ENCODE measurements at regions not wholly inside any gene's neighbourhood (a gene's known extent, or its start where the extent isn't known, plus 50 kb on each side); places are given as distances from the start of the nearest gene placed in this dataset.

GRCh38 chr2:81894451-81894990 is 1590.0 kb upstream of the LRRTM1 start:
- H3K4me3 ChIP-seq = no peak overlapping the region

GRCh38 chr2:81876624-81877023 is 1572.1 kb upstream of the LRRTM1 start:
- Histone ChIP-seq H3K36me3 (no peaks in the 10 kb centered on the region), H3K4me3 (no peak overlapping the region), H3K27me3 (no peaks in the 10 kb centered on the region), H3K4me1 (no peaks in the 10 kb centered on the region), H3K27ac (no peak overlapping the region), H3K9ac (ENCODE audit: low read depth in 2 of 2, low read length in 2 of 2) (no peak overlapping the region), H3K9me3 (no peaks in the 10 kb centered on the region)
- no peak for TF ChIP-seq CTCF (IDR thresholded peaks at IDR 0.05)
- intact Hi-C loops (cut with DNase I) = no loop called here
- no peak for DNase-seq

More at GRCh38 chr2:81894451-81894990, 1590.0 kb upstream of the LRRTM1 start:
- Histone ChIP-seq H3K9me3 (no peaks in the 10 kb centered on the region), H3K9ac (ENCODE audit: low read depth in 2 of 2, low read length in 2 of 2) (no peak overlapping the region), H3K4me1 (no peaks in the 10 kb centered on the region), H3K27me3 (no peaks in the 10 kb centered on the region), H3K36me3 (no peaks in the 10 kb centered on the region), H3K27ac (no peak overlapping the region)
- TF ChIP-seq CTCF (IDR thresholded peaks at IDR 0.05) = no peak
- intact Hi-C loops (cut with DNase I) = no loop called here
- DNase-seq = no peak

GRCh38 chr2:81872006-81872405 is 1567.5 kb upstream of the LRRTM1 start:
- Histone ChIP-seq H3K9ac (ENCODE audit: low read depth in 2 of 2, low read length in 2 of 2) (no peak overlapping the region), H3K27me3 (no peaks in the 10 kb centered on the region)
- TF ChIP-seq CTCF (IDR thresholded peaks at IDR 0.05) = no peak

GRCh38 chr2:81870119-81870518 is 1565.6 kb upstream of the LRRTM1 start:
- Histone ChIP-seq H3K36me3 (no peaks in the 10 kb centered on the region), H3K9me3 (no peaks in the 10 kb centered on the region), H3K4me1 (no peaks in the 10 kb centered on the region), H3K9ac (ENCODE audit: low read depth in 2 of 2, low read length in 2 of 2) (no peak overlapping the region), H3K4me3 (no peak overlapping the region), H3K27ac (no peak overlapping the region), H3K27me3 (no peaks in the 10 kb centered on the region)
- intact Hi-C loops (cut with DNase I) = no loop called here
- no peak for TF ChIP-seq CTCF (IDR thresholded peaks at IDR 0.05)
- no peak for DNase-seq

More at GRCh38 chr2:81872006-81872405, 1567.5 kb upstream of the LRRTM1 start:
- Histone ChIP-seq H3K4me1 (no peaks in the 10 kb centered on the region), H3K9me3 (no peaks in the 10 kb centered on the region), H3K36me3 (no peaks in the 10 kb centered on the region), H3K27ac (no peak overlapping the region), H3K4me3 (no peak overlapping the region)
- DNase-seq = no peak
- intact Hi-C loops (cut with DNase I) = no loop called here

- no peak overlapping the region for H3K4me3 ChIP-seq
- no peak overlapping the region for H3K27ac ChIP-seq
- intact Hi-C loops (cut with DNase I) = no loop called here
- TF ChIP-seq CTCF (IDR thresholded peaks at IDR 0.05) = no peak
- H3K9ac ChIP-seq (ENCODE audit: low read depth in 2 of 2, low read length in 2 of 2) = no peak overlapping the region
- H3K9me3 ChIP-seq = no peaks in the 10 kb centered on the region
- no peaks in the 10 kb centered on the region for H3K27me3 ChIP-seq
- H3K36me3 ChIP-seq = no peaks in the 10 kb centered on the region
- H3K4me1 ChIP-seq = no peaks in the 10 kb centered on the region
- no peak for DNase-seq
Measured at GRCh38 chr2:81858998-81859397, 1554.4 kb upstream of the LRRTM1 start.
